DND-41 (cell line): ENCODE measurements at regions not wholly inside any gene's neighbourhood (a gene's known extent, or its start where the extent isn't known, plus 50 kb on each side); places are given as distances from the start of the nearest gene placed in this dataset.

Experiments
- EZH2 ChIP-seq: IDR thresholded peaks from 3 replicates; pipeline ENCODE4 v1.6.1; 2012; ENCODE audit warnings: borderline replicate concordance, low read depth, mild to moderate bottlenecking, moderate library complexity, low read length, inconsistent platforms; ENCODE audit not compliant: severe bottlenecking
- TF ChIP-seq, protein P1 (sequence below): IDR thresholded peaks from 2 replicates; pipeline ENCODE4 v1.5.1; 2012; ENCODE audit warnings: borderline replicate concordance, low read length, moderate library complexity, mild to moderate bottlenecking; ENCODE audit not compliant: poor library complexity, severe bottlenecking; ENCODE audit errors: extremely low read depth

- no peak for TF ChIP-seq EZH2
- TF ChIP-seq, protein P1, sequence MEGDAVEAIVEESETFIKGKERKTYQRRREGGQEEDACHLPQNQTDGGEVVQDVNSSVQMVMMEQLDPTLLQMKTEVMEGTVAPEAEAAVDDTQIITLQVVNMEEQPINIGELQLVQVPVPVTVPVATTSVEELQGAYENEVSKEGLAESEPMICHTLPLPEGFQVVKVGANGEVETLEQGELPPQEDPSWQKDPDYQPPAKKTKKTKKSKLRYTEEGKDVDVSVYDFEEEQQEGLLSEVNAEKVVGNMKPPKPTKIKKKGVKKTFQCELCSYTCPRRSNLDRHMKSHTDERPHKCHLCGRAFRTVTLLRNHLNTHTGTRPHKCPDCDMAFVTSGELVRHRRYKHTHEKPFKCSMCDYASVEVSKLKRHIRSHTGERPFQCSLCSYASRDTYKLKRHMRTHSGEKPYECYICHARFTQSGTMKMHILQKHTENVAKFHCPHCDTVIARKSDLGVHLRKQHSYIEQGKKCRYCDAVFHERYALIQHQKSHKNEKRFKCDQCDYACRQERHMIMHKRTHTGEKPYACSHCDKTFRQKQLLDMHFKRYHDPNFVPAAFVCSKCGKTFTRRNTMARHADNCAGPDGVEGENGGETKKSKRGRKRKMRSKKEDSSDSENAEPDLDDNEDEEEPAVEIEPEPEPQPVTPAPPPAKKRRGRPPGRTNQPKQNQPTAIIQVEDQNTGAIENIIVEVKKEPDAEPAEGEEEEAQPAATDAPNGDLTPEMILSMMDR = no peak
Observed at GRCh38 chr9:135296735-135297455, 182.7 kb upstream of the PPP1R26 start.
